H9 (cell line): ENCODE measurements at regions not wholly inside any gene's neighbourhood (a gene's known extent, or its start where the extent isn't known, plus 50 kb on each side); places are given as distances from the start of the nearest gene placed in this dataset.
A peak's percentile ranks its signal among the peaks of the same experiment; 100 is the strongest.

Experiments used
- DNase-seq: peaks from one replicate; pipeline ENCODE4 v3.0.0-alpha.2; 2017
- H2AFZ ChIP-seq: one replicate; pipeline ENCODE4 v1.6.1; 2013; ENCODE audit warnings: mild to moderate bottlenecking, low read length, control low read depth, moderate library complexity
- H2AK5ac ChIP-seq: 2 replicates; pipeline ENCODE4 v1.6.1; 2013; ENCODE audit warnings: low read length, control low read depth, mixed read lengths; ENCODE audit not compliant: insufficient read length
- H2BK120ac ChIP-seq: one replicate; pipeline ENCODE4 v1.6.1; 2013; ENCODE audit warnings: low read depth, mild to moderate bottlenecking, low read length, control low read depth, inconsistent platforms; ENCODE audit not compliant: poor library complexity, severe bottlenecking
- H2BK12ac ChIP-seq: 2 replicates; pipeline ENCODE4 v1.6.1; 2013; ENCODE audit warnings: low read length, control low read depth, mixed read lengths, low read depth; ENCODE audit not compliant: insufficient read length
- H2BK15ac ChIP-seq: 2 replicates; pipeline ENCODE4 v1.6.1; 2013; ENCODE audit warnings: low read depth, low read length, control low read depth
- H2BK20ac ChIP-seq: one replicate; pipeline ENCODE4 v1.6.1; 2013; ENCODE audit warnings: low read depth, mild to moderate bottlenecking, low read length, control low read depth, inconsistent platforms; ENCODE audit not compliant: poor library complexity, severe bottlenecking
- H2BK5ac ChIP-seq: 2 replicates; pipeline ENCODE4 v1.6.1; 2013; ENCODE audit warnings: low read length, control low read depth, mixed read lengths; ENCODE audit not compliant: insufficient read length
- H3K14ac ChIP-seq: 2 replicates; pipeline ENCODE4 v1.6.1; 2013; ENCODE audit warnings: low read length, control low read depth; ENCODE audit not compliant: insufficient read depth
- H3K18ac ChIP-seq: 2 replicates; pipeline ENCODE4 v1.6.1; 2013; ENCODE audit warnings: low read depth, mild to moderate bottlenecking, mixed read lengths, low read length, control low read depth; ENCODE audit not compliant: insufficient read length
- H3K23ac ChIP-seq: 2 replicates; pipeline ENCODE4 v1.6.1; 2013; ENCODE audit warnings: low read length, control low read depth, mixed read lengths, low read depth; ENCODE audit not compliant: insufficient read length
- H3K23me2 ChIP-seq: 2 replicates; pipeline ENCODE4 v1.6.1; 2013; ENCODE audit warnings: low read depth, mild to moderate bottlenecking, mixed read lengths, low read length, control low read depth; ENCODE audit not compliant: insufficient read length, poor library complexity, severe bottlenecking
- H3K27ac ChIP-seq: 2 replicates; pipeline ENCODE4 v1.5.1; 2013; ENCODE audit warnings: low read length, control low read depth, mixed read lengths, low read depth; ENCODE audit not compliant: insufficient read length
- H3K27me3 ChIP-seq: 2 replicates; pipeline ENCODE4 v1.6.1; 2013; ENCODE audit warnings: low read length, control low read depth, inconsistent platforms; ENCODE audit not compliant: insufficient read depth
- H3K4ac ChIP-seq: 2 replicates; pipeline ENCODE4 v1.6.1; 2013; ENCODE audit warnings: low read depth, mild to moderate bottlenecking, control low read depth, inconsistent platforms, low read length, moderate library complexity
- H3K4me1 ChIP-seq: 2 replicates; pipeline ENCODE4 v1.6.1; 2013; ENCODE audit warnings: low read length, control low read depth, inconsistent platforms; ENCODE audit not compliant: insufficient read depth
- H3K4me2 ChIP-seq: 2 replicates; pipeline ENCODE4 v1.6.1; 2013; ENCODE audit warnings: low read length, control low read depth, mixed read lengths; ENCODE audit not compliant: insufficient read length, insufficient read depth
- H3K56ac ChIP-seq: 2 replicates; pipeline ENCODE4 v1.6.1; 2013; ENCODE audit warnings: low read depth, mild to moderate bottlenecking, mixed read lengths, low read length, control low read depth; ENCODE audit not compliant: insufficient read length
- H3K79me1 ChIP-seq: 2 replicates; pipeline ENCODE4 v1.6.1; 2013; ENCODE audit warnings: low read depth, mild to moderate bottlenecking, moderate library complexity, low read length, control low read depth, inconsistent platforms; ENCODE audit not compliant: insufficient read depth, poor library complexity, severe bottlenecking
- H3K79me2 ChIP-seq: 2 replicates; pipeline ENCODE4 v1.6.1; 2013; ENCODE audit warnings: low read length, control low read depth, inconsistent platforms; ENCODE audit not compliant: insufficient read depth
- H3K9ac ChIP-seq: 2 replicates; pipeline ENCODE4 v1.6.1; 2013; ENCODE audit warnings: low read length, control low read depth, mixed read lengths; ENCODE audit not compliant: insufficient read length; ENCODE audit errors: extremely low read depth
- H3K9me3 ChIP-seq: one replicate; pipeline ENCODE4 v1.6.1; 2013; ENCODE audit warnings: low read depth, low read length, inconsistent platforms; ENCODE audit not compliant: control insufficient read depth
- H3T11ph ChIP-seq: one replicate; pipeline ENCODE4 v1.6.1; 2013; ENCODE audit warnings: mild to moderate bottlenecking, low read length, control low read depth, inconsistent platforms
- H4K20me1 ChIP-seq: one replicate; pipeline ENCODE4 v1.6.1; 2013; ENCODE audit not compliant: control insufficient read depth, insufficient read length, insufficient read depth
- H4K5ac ChIP-seq: 2 replicates; pipeline ENCODE4 v1.6.1; 2013; ENCODE audit warnings: low read depth, mild to moderate bottlenecking, mixed read lengths, low read length, control low read depth; ENCODE audit not compliant: insufficient read length
- H4K8ac ChIP-seq: replicated peaks from 2 replicates; pipeline ENCODE4 v1.6.1; 2013; ENCODE audit warnings: low read length, control low read depth, mixed read lengths, low read depth; ENCODE audit not compliant: insufficient read length
- H4K91ac ChIP-seq: 2 replicates; pipeline ENCODE4 v1.6.1; 2013; ENCODE audit warnings: low read depth, mild to moderate bottlenecking, moderate library complexity, mixed read lengths, low read length, control low read depth; ENCODE audit not compliant: insufficient read length
- H3K27ac Mint-ChIP-seq, 3 experiments: 2 replicates in 2 of 3; 3 replicates in 1 of 3; pipeline ENCODE4 v1.8.0; 2020 to 2021; ENCODE audit warnings: mixed read lengths in 3 of 3, mild to moderate bottlenecking in 1 of 3, moderate library complexity in 1 of 3
- H3K27me3 Mint-ChIP-seq: 2 replicates; pipeline ENCODE4 v1.8.0; 2021; ENCODE audit warnings: low read depth, mild to moderate bottlenecking, moderate library complexity, mixed read lengths
- H3K36me3 Mint-ChIP-seq, 3 experiments: 2 replicates in 2 of 3; 3 replicates in 1 of 3; pipeline ENCODE4 v1.8.0; 2020 to 2021; ENCODE audit warnings: low read depth in 3 of 3, mixed read lengths in 3 of 3; ENCODE audit not compliant: insufficient read depth in 1 of 3
- H3K4me1 Mint-ChIP-seq, 2 experiments: 2 replicates each; pipeline ENCODE4 v1.8.0; 2020; ENCODE audit warnings: mixed read lengths in 2 of 2
- H3K4me3 Mint-ChIP-seq, 2 experiments: 2 replicates in 1 of 2; 3 replicates in 1 of 2; pipeline ENCODE4 v1.8.0; 2020 to 2021; ENCODE audit warnings: mild to moderate bottlenecking in 2 of 2, mixed read lengths in 2 of 2, moderate library complexity in 1 of 2
- H3K9me3 Mint-ChIP-seq, 2 experiments: 2 replicates in 1 of 2; 3 replicates in 1 of 2; pipeline ENCODE4 v1.8.0; 2020; ENCODE audit warnings: mild to moderate bottlenecking in 2 of 2, mixed read lengths in 2 of 2, moderate library complexity in 1 of 2
- CTCF ChIP-seq: fragments of 200-600 bp; sonication (generic); conservative IDR thresholded peaks from 3 replicates; pipeline ENCODE4 v1.8.0; 2021; ENCODE audit warnings: antibody characterized with exemption, mild to moderate bottlenecking
- WGBS: extraction: QIAGEN DNeasy Blood & Tissue Kit; methylation state at CpG from one replicate; pipeline ENCODE4 v1.1.7; 2013; ENCODE audit warnings: missing lambda C conversion rate, low lambda C conversion rate, mixed read lengths; ENCODE audit not compliant: insufficient read length; ENCODE audit errors: extremely low coverage; 5-methylcytosine and 5-hydroxymethylcytosine counted together

GRCh38 chr1:88180449-88181108 is 503.5 kb upstream of the PKN2 start:
- no CpG with 5 or more reads among the region's 8 CpGs for WGBS
- Histone ChIP-seq H3K4ac (no peak overlapping the region), H3K9ac (no peak overlapping the region), H3K18ac (no peak overlapping the region), H4K20me1 (no peaks in the 10 kb centered on the region), H2BK5ac (no peak overlapping the region), H4K8ac (no peak overlapping the region), H3K27me3 (no peaks in the 10 kb centered on the region), H3K23me2 (no peaks in the 10 kb centered on the region), H3K79me1 (no peaks in the 10 kb centered on the region), H2AFZ (no peak overlapping the region), H4K91ac (no peak overlapping the region), H3K9me3 (no peaks in the 10 kb centered on the region), H3T11ph (no peak overlapping the region), H3K79me2 (no peaks in the 10 kb centered on the region), H2AK5ac (no peak overlapping the region), H2BK12ac (no peak overlapping the region), H2BK120ac (no peak overlapping the region), H4K5ac (no peak overlapping the region), H3K27ac (no peak overlapping the region), H2BK20ac (no peak overlapping the region), H3K4me2 (no peak overlapping the region), H3K23ac (no peak overlapping the region), H3K56ac (no peak overlapping the region), H2BK15ac (no peak overlapping the region), H3K4me1 (no peaks in the 10 kb centered on the region), H3K14ac (no peak overlapping the region)
- no peaks in the 10 kb centered on the region for H3K36me3 Mint-ChIP-seq
- DNase-seq = peak; percentile 86
- no peaks in the 10 kb centered on the region for H3K9me3 Mint-ChIP-seq
- H3K4me3 Mint-ChIP-seq = no peak overlapping the region
- TF ChIP-seq CTCF = peak; percentile 98
- H3K4me1 Mint-ChIP-seq = peaks cover 24 to 26% of the 10 kb centered on the region in 2 experiments
- H3K27ac Mint-ChIP-seq = no peak overlapping the region; a peak in 1 of 7 replicates
- 0 out of 2 replicates have a peak, but pooled peaks cover under 1% of the 10 kb centered on the region for H3K27me3 Mint-ChIP-seq
